ENCODE measurements at regions not wholly inside any gene's neighbourhood (a gene's known extent, or its start where the extent isn't known, plus 50 kb on each side); places are given as distances from the start of the nearest gene placed in this dataset.

DNA sequence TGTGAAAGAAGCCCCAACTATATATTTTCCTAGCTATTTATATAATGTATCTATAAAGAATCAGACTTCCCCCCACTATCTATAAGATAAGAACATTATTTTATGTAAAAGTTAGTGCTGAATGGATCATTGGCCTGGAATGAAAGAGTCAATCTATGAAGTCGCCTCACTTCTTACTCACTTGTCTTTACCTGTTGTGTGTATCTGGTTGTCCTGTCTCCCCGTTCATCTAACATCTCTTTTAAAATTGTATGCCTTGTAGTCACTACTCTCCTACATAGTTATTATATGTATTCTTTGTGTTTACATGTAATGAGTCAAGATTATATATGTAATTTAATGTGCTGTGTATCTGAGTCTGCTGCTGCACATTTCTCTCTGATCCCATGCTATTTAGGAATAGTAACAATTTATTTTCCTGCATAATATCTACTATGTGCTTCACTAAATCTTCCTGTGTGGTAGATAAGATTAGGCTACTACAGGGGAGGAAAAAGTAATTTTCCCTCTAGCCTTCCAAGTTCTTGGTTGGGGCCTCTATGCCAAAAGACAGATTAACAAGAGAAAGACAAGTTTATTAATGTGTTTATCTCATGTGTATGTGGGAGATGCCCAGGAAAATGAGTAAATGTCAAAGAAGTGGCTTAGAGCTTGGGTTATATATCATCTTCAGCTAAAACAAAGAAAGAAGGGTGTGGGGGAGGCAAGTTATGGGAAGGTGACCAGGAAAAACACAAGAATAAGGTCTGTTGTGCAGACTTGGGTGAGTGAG lies 77.6 kb upstream of the FRMPD4 start:
- ChIA-PET CTCF (no interaction called here), POLR2A (no interaction called here)
- H3K4me1 ChIP-seq (ENCODE audit: control insufficient read depth, extremely low read depth, insufficient read depth, low read length), result peaks cover 2% of the 10 kb centered on the region
- no peaks in the 10 kb centered on the region for H3K9me3 ChIP-seq (replicated peaks; ENCODE audit: control insufficient read depth, insufficient read depth, low read length)
- H2AFZ ChIP-seq (ENCODE audit: low read depth, low read length), result no peak overlapping the region
- H3K9ac ChIP-seq (replicated peaks; ENCODE audit: extremely low read depth, insufficient read depth, low read length), result no peak overlapping the region
- TF ChIP-seq GATA2 (IDR thresholded peaks at IDR 0.05; ENCODE audit: insufficient read depth, insufficient read length, low read depth, low read length) (no peak), EZH2 (IDR thresholded peaks at IDR 0.05; ENCODE audit: borderline replicate concordance, low read depth, low read length, severe bottlenecking) (no peak), POLR2A (IDR thresholded peaks at IDR 0.05; ENCODE audit: low read depth, low read length) (no peak), MAX (IDR thresholded peaks at IDR 0.05; ENCODE audit: insufficient read depth, insufficient read length) (no peak), MYC (IDR thresholded peaks at IDR 0.05; ENCODE audit: low read depth, low read length) (no peak), POLR2AphosphoS5 (IDR thresholded peaks at IDR 0.05; ENCODE audit: insufficient read depth, low read depth, low read length) (no peak)
- TF ChIP-seq, protein P1, sequence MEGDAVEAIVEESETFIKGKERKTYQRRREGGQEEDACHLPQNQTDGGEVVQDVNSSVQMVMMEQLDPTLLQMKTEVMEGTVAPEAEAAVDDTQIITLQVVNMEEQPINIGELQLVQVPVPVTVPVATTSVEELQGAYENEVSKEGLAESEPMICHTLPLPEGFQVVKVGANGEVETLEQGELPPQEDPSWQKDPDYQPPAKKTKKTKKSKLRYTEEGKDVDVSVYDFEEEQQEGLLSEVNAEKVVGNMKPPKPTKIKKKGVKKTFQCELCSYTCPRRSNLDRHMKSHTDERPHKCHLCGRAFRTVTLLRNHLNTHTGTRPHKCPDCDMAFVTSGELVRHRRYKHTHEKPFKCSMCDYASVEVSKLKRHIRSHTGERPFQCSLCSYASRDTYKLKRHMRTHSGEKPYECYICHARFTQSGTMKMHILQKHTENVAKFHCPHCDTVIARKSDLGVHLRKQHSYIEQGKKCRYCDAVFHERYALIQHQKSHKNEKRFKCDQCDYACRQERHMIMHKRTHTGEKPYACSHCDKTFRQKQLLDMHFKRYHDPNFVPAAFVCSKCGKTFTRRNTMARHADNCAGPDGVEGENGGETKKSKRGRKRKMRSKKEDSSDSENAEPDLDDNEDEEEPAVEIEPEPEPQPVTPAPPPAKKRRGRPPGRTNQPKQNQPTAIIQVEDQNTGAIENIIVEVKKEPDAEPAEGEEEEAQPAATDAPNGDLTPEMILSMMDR (IDR thresholded peaks at IDR 0.05; ENCODE audit: extremely low read depth in 1 of 2, insufficient read depth in 1 of 2, low read depth in 1 of 2, low read length in 2 of 2), result no peak
- intact Hi-C loops (cut with micrococcal nuclease), result no loop called here
- no peak overlapping the region for H3K27ac ChIP-seq (ENCODE audit: insufficient read depth, low read depth, low read length)
- no peak overlapping the region for H3K4me2 ChIP-seq (ENCODE audit: insufficient read depth, low read length)
- dilution Hi-C loops (cut with MboI; ENCODE audit: extremely low pct_ligation_motif_present, low sequenced_read_pairs), result no loop called here
- H3K9me1 ChIP-seq (replicated peaks; ENCODE audit: control insufficient read depth, extremely low read depth, insufficient read depth, low read length), result no peaks in the 10 kb centered on the region
- BruUV-seq (replicated peaks), result no TSS peak
- FAIRE-seq (no peak), DNase-seq (ENCODE audit: low read depth, low spot score) (no peak)
- no peak overlapping the region for H3K4me3 ChIP-seq (replicated peaks in 1 of 3; ENCODE audit: insufficient read depth in 1 of 3, low read depth in 1 of 3, low read length in 3 of 3)
- H3K36me3 ChIP-seq (ENCODE audit: control insufficient read depth in 2 of 2, extremely low read depth in 1 of 2, insufficient read depth in 2 of 2, low read length in 2 of 2), result no peaks in the 10 kb centered on the region
- H4K20me1 ChIP-seq (replicated peaks; ENCODE audit: control insufficient read depth, extremely low read depth, insufficient read depth, low read length), result no peaks in the 10 kb centered on the region
- H3K79me2 ChIP-seq (ENCODE audit: control insufficient read depth, insufficient read depth, low read length), result no peaks in the 10 kb centered on the region
- no peaks in the 10 kb centered on the region for H3K27me3 ChIP-seq (ENCODE audit: control insufficient read depth in 2 of 2, insufficient read depth in 2 of 2, low read length in 2 of 2)
